ENCODE measurements at regions not wholly inside any gene's neighbourhood (a gene's known extent, or its start where the extent isn't known, plus 50 kb on each side); places are given as distances from the start of the nearest gene placed in this dataset.

DNA sequence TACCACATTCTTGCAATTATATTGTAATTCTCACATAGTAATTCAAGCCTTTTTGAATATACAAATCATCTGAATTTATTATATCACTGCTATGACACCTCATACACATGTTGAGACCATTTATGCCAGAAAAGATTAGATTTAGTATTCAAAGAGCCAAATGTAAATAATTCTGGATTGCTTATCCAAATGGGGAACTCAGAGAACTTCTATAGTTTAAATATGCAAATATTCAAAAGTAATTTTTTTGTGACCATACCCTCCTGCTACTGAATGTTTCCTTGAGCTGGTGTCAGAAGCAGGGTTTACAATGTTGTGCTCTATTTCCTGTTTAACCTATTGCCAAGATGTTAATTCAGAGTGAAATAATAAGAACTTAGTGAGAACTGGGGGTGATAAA lies 372.2 kb downstream of the TRIML1 start:
- no peak overlapping the region for H3K4me3 ChIP-seq
- no peaks in the 10 kb centered on the region for H3K27me3 ChIP-seq
- intact Hi-C loops (cut with DNase I; ENCODE audit: low total_unique reads), result no loop called here
- H3K36me3 ChIP-seq, result no peaks in the 10 kb centered on the region
- DNase-seq, result no peak
- no peaks in the 10 kb centered on the region for H3K9me3 ChIP-seq
- no peak overlapping the region for H3K27ac ChIP-seq
- no peaks in the 10 kb centered on the region for H3K4me1 ChIP-seq
- TF ChIP-seq, protein P1, sequence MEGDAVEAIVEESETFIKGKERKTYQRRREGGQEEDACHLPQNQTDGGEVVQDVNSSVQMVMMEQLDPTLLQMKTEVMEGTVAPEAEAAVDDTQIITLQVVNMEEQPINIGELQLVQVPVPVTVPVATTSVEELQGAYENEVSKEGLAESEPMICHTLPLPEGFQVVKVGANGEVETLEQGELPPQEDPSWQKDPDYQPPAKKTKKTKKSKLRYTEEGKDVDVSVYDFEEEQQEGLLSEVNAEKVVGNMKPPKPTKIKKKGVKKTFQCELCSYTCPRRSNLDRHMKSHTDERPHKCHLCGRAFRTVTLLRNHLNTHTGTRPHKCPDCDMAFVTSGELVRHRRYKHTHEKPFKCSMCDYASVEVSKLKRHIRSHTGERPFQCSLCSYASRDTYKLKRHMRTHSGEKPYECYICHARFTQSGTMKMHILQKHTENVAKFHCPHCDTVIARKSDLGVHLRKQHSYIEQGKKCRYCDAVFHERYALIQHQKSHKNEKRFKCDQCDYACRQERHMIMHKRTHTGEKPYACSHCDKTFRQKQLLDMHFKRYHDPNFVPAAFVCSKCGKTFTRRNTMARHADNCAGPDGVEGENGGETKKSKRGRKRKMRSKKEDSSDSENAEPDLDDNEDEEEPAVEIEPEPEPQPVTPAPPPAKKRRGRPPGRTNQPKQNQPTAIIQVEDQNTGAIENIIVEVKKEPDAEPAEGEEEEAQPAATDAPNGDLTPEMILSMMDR (IDR thresholded peaks at IDR 0.05), result no peak
- no peak for TF ChIP-seq POLR2A (IDR thresholded peaks at IDR 0.05)

DNA sequence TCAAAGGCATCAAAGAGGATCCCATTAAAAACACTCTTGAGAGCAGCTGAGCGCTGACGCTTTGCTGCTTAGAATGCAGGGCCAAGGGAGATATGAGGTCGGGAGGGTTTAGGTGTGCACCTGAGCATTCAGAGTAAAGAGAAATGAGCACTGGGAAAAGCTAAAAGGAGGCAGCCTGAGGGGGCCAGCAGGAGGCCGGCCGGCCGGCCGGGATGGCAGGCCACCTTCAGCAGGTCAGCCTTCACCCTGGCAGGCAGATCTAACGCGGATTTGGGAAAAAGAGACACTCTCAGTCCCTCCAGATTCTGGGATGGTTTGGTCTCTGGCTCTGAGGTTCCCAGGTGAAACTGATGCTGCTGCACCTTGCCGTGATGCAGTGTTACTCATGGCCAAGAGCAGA lies 393.5 kb downstream of the TRIML1 start:
- Histone ChIP-seq H3K9me3 (no peaks in the 10 kb centered on the region), H3K4me3 (no peak overlapping the region), H3K36me3 (no peaks in the 10 kb centered on the region), H3K27me3 (no peaks in the 10 kb centered on the region), H3K27ac (no peak overlapping the region), H3K4me1 (no peaks in the 10 kb centered on the region)
- TF ChIP-seq, protein P1 (IDR thresholded peaks at IDR 0.05), result no peak
- no peak for TF ChIP-seq POLR2A (IDR thresholded peaks at IDR 0.05)
- intact Hi-C loops (cut with DNase I; ENCODE audit: low total_unique reads), result no loop called here
- no peak for DNase-seq

DNA sequence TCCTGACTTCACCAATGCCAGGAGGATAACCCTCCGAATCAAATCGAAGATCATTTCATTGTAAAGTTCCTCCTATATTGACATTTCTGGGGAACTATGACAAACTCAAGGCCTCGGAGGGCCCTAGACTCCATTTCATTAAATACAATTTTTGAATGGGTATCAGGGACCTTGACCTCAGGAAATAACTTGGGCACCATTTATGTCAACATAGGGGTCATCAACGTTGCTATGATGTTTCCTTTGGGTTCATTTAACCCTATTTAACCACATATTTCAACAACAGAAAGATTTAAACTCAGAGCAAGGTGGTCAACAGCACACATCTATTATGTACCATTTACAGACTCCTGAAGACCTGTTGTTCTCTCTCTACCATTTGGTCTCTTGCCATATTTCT lies 395.1 kb downstream of the TRIML1 start:
- no peak overlapping the region for H3K4me3 ChIP-seq
- intact Hi-C loops (cut with DNase I; ENCODE audit: low total_unique reads), result no loop called here
- no peaks in the 10 kb centered on the region for H3K4me1 ChIP-seq
- H3K9me3 ChIP-seq, result no peaks in the 10 kb centered on the region
- TF ChIP-seq, protein P1 (IDR thresholded peaks at IDR 0.05), result no peak
- no peak for TF ChIP-seq POLR2A (IDR thresholded peaks at IDR 0.05)
- no peak for DNase-seq
- H3K27me3 ChIP-seq, result no peaks in the 10 kb centered on the region
- no peaks in the 10 kb centered on the region for H3K36me3 ChIP-seq
- H3K27ac ChIP-seq, result no peak overlapping the region

GRCh38 chr4:188534917-188535316 lies 395.7 kb downstream of the TRIML1 start:
- H3K27ac ChIP-seq, result no peak overlapping the region
- intact Hi-C loops (cut with DNase I; ENCODE audit: low total_unique reads), result no loop called here
- DNase-seq, result no peak
- TF ChIP-seq, protein P1 (IDR thresholded peaks at IDR 0.05), result no peak
- TF ChIP-seq POLR2A (IDR thresholded peaks at IDR 0.05), result no peak
- no peaks in the 10 kb centered on the region for H3K9me3 ChIP-seq
- no peaks in the 10 kb centered on the region for H3K36me3 ChIP-seq
- no peaks in the 10 kb centered on the region for H3K27me3 ChIP-seq
- no peak overlapping the region for H3K4me3 ChIP-seq
- no peaks in the 10 kb centered on the region for H3K4me1 ChIP-seq

DNA sequence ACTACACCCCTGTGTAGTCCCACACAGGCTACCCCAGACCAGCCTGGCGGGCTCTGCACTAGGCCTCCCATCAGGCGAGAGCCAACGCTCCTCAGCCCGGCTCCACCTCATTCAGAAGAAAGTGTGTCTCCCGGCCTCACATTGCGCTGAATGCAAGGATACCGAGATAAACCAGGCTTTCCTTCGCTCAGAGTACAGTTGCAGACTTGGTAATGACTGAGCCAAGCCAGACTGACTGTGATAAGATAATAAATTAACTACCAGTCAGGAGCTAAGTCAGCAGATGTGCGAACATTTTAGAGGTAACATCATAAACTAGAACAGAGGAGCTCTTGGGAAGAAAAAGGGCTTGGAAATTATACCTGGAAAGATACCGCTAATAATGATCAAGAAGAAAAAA lies 397.6 kb downstream of the TRIML1 start:
- Histone ChIP-seq H3K27ac (no peak overlapping the region), H3K27me3 (no peaks in the 10 kb centered on the region), H3K4me3 (no peak overlapping the region), H3K36me3 (no peaks in the 10 kb centered on the region), H3K9me3 (no peaks in the 10 kb centered on the region), H3K4me1 (no peaks in the 10 kb centered on the region)
- intact Hi-C loops (cut with DNase I; ENCODE audit: low total_unique reads), result no loop called here
- no peak for DNase-seq
- TF ChIP-seq, protein P1 (IDR thresholded peaks at IDR 0.05), result no peak
- no peak for TF ChIP-seq POLR2A (IDR thresholded peaks at IDR 0.05)
